ENCODE measurements at regions not wholly inside any gene's neighbourhood (a gene's known extent, or its start where the extent isn't known, plus 50 kb on each side); places are given as distances from the start of the nearest gene placed in this dataset.
"Not testable (repeated sequence)": the region's sequence is repeated elsewhere in the genome, so short reads cannot be mapped to it uniquely, and the experiment has no call there.

GRCh38 chr20:48398506-48399449 lies 429.0 kb downstream of the PREX1 start:
- intact Hi-C loops (cut with DNase I), result no loop called here
- Histone ChIP-seq H3K27me3 (no peaks in the 10 kb centered on the region), H3K36me3 (no peaks in the 10 kb centered on the region), H3K4me1 (no peaks in the 10 kb centered on the region), H3K4me3 (no peak overlapping the region), H3K9me3 (no peaks in the 10 kb centered on the region), H3K27ac (no peak overlapping the region)
- 69% methylated on average over 6 of the region's 16 CpGs for WGBS (ENCODE audit: insufficient coverage, low coverage, low lambda C conversion rate, missing lambda C conversion rate)
- peak in 1 of 4 donors; percentile 12 for ATAC-seq
- TF ChIP-seq CTCF (IDR thresholded peaks at IDR 0.05) (no peak), POLR2A (IDR thresholded peaks at IDR 0.05) (no peak)
- no peak for DNase-seq

- H3K27me3 ChIP-seq; H3K36me3 ChIP-seq; DNase-seq; H3K4me1 ChIP-seq; ATAC-seq; H3K9me3 ChIP-seq; H3K27ac ChIP-seq; intact Hi-C loops (cut with DNase I); H3K4me3 ChIP-seq: not testable (repeated sequence)
- 67% methylated on average over 4 of the region's 19 CpGs for WGBS (ENCODE audit: insufficient coverage, low coverage, low lambda C conversion rate, missing lambda C conversion rate)
Observed at GRCh38 chr20:48396981-48397861, 430.6 kb downstream of the PREX1 start.

- TF ChIP-seq POLR2A (IDR thresholded peaks at IDR 0.05) (no peak), CTCF (IDR thresholded peaks at IDR 0.05) (no peak)
- WGBS (ENCODE audit: insufficient coverage, low coverage, low lambda C conversion rate, missing lambda C conversion rate), result 68% methylated on average over 9 of the region's 9 CpGs
Observed at GRCh38 chr20:48395816-48396546, 431.8 kb downstream of the PREX1 start.

GRCh38 chr20:48394415-48395081 lies 433.3 kb downstream of the PREX1 start:
- WGBS (ENCODE audit: insufficient coverage, low coverage, low lambda C conversion rate, missing lambda C conversion rate), result 80% methylated on average over 6 of the region's 9 CpGs
- TF ChIP-seq POLR2A (IDR thresholded peaks at IDR 0.05) (no peak), CTCF (IDR thresholded peaks at IDR 0.05) (no peak)

More at GRCh38 chr20:48395816-48396546, 431.8 kb downstream of the PREX1 start:
- DNase-seq (no peak), ATAC-seq (no peak)
- H3K36me3 ChIP-seq, result no peaks in the 10 kb centered on the region
- H3K9me3 ChIP-seq, result no peaks in the 10 kb centered on the region
- intact Hi-C loops (cut with DNase I), result no loop called here
- no peak overlapping the region for H3K4me3 ChIP-seq
- H3K27me3 ChIP-seq, result no peaks in the 10 kb centered on the region
- no peak overlapping the region for H3K27ac ChIP-seq
- H3K4me1 ChIP-seq, result no peaks in the 10 kb centered on the region

More at GRCh38 chr20:48394415-48395081, 433.3 kb downstream of the PREX1 start:
- intact Hi-C loops (cut with DNase I), result no loop called here
- no peaks in the 10 kb centered on the region for H3K9me3 ChIP-seq
- H3K4me3 ChIP-seq, result no peak overlapping the region
- H3K36me3 ChIP-seq, result no peaks in the 10 kb centered on the region
- H3K27me3 ChIP-seq, result no peaks in the 10 kb centered on the region
- ATAC-seq (no peak), DNase-seq (no peak)
- H3K27ac ChIP-seq, result no peak overlapping the region
- no peaks in the 10 kb centered on the region for H3K4me1 ChIP-seq

Data from right lobe of liver (tissue), 6 donors.